Stimulated activated CD4-positive, alpha-beta T cell treated with anti-CD3 and anti-CD28 coated beads, Interleukin-2, amount 100 ng/mL, for 48 hours (primary cell): ENCODE measurements at regions not wholly inside any gene's neighbourhood (a gene's known extent, or its start where the extent isn't known, plus 50 kb on each side); places are given as distances from the start of the nearest gene placed in this dataset.

Experiments
- DNase-seq, 2 donors: peaks; one replicate each; pipeline ENCODE4 v3.0.0-alpha.2; 2020

- no peak for DNase-seq
Observed at GRCh38 chr2:241943209-241943850, 73.8 kb downstream of the RTP5 start.

GRCh38 chr2:241943961-241944575, 74.5 kb downstream of the RTP5 start:
- DNase-seq, result no peak

GRCh38 chr2:241944821-241945220, 75.3 kb downstream of the RTP5 start:
- no peak for DNase-seq

GRCh38 chr2:241945311-241945710, 75.8 kb downstream of the RTP5 start:
- DNase-seq, result no peak

GRCh38 chr2:241945803-241946202, 76.3 kb downstream of the RTP5 start:
- DNase-seq, result no peak

- no peak for DNase-seq
Observed at GRCh38 chr2:241946306-241947003, 76.9 kb downstream of the RTP5 start.

- no peak for DNase-seq
Observed at GRCh38 chr2:241947004-241947350, 77.4 kb downstream of the RTP5 start.

- no peak for DNase-seq
Observed at GRCh38 chr2:241947401-241947800, 77.9 kb downstream of the RTP5 start.

- DNase-seq, result no peak
Observed at GRCh38 chr2:241947876-241948275, 78.3 kb downstream of the RTP5 start.

- no peak for DNase-seq
Observed at GRCh38 chr2:241948299-241948897, 78.9 kb downstream of the RTP5 start.

GRCh38 chr2:241948901-241949735, 79.6 kb downstream of the RTP5 start:
- no peak for DNase-seq

- DNase-seq, result no peak
Observed at GRCh38 chr2:241949736-241950412, 80.3 kb downstream of the RTP5 start.

- DNase-seq, result peak; percentile 64 to 65
Observed at GRCh38 chr2:241950413-241951315, 81.1 kb downstream of the RTP5 start.

GRCh38 chr2:241951316-241951700, 81.8 kb downstream of the RTP5 start:
- DNase-seq, result no peak

- no peak for DNase-seq
Observed at GRCh38 chr2:241951920-241952319, 82.4 kb downstream of the RTP5 start.

GRCh38 chr2:241952816-241953215, 83.3 kb downstream of the RTP5 start:
- DNase-seq, result no peak

GRCh38 chr2:241953324-241953928, 83.9 kb downstream of the RTP5 start:
- no peak for DNase-seq

- no peak for DNase-seq
Observed at GRCh38 chr2:241956521-241957110, 87.1 kb downstream of the RTP5 start.

GRCh38 chr2:241957276-241957675, 87.7 kb downstream of the RTP5 start:
- DNase-seq, result no peak

- no peak for DNase-seq
Observed at GRCh38 chr2:241958818-241959545, 89.5 kb downstream of the RTP5 start.
